ENCODE measurements at regions not wholly inside any gene's neighbourhood (a gene's known extent, or its start where the extent isn't known, plus 50 kb on each side); places are given as distances from the start of the nearest gene placed in this dataset.

DNA sequence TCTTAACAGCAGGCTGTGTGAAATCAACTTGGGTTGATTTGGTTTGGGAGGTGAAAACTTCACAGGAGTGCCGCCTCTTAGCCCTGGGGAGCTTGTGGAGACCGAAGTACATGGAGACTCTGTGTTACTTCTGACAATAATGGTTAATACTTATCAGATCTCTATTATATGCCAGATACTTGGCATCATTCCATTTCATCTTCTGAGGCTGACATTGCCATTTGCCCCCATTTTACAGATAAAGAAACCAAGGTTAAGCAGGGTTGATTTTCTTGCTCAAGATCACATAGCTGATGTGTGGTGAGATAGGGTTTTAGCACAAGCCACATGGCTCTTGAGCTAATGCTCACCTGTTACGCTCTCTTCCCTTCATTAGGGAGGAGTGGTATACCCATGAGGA is 150.6 kb upstream of the FAM13C start:
- no peak for DNase-seq (ENCODE audit: low read depth in 2 of 2)
- TF ChIP-seq, protein P1, sequence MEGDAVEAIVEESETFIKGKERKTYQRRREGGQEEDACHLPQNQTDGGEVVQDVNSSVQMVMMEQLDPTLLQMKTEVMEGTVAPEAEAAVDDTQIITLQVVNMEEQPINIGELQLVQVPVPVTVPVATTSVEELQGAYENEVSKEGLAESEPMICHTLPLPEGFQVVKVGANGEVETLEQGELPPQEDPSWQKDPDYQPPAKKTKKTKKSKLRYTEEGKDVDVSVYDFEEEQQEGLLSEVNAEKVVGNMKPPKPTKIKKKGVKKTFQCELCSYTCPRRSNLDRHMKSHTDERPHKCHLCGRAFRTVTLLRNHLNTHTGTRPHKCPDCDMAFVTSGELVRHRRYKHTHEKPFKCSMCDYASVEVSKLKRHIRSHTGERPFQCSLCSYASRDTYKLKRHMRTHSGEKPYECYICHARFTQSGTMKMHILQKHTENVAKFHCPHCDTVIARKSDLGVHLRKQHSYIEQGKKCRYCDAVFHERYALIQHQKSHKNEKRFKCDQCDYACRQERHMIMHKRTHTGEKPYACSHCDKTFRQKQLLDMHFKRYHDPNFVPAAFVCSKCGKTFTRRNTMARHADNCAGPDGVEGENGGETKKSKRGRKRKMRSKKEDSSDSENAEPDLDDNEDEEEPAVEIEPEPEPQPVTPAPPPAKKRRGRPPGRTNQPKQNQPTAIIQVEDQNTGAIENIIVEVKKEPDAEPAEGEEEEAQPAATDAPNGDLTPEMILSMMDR (IDR thresholded peaks at IDR 0.05; ENCODE audit: low read depth, low read length): no peak

DNA sequence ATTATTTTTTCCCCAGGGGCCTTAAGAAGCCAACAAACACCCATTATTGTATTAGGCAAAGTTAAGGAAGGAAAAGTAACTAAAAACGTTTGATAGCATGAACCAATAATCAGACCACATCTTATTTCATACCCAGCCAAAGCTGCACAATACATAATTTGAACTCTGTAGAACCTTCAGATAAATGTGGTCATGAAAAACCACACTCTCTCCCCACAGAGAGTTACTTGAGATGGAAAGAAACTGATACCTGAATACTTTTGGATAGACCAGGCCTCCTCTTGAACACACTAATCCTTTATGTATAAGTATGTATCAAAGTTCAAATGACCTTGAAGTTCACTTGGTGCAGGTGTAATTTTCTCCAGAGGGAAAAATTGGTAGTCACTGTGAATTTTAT is 146.6 kb upstream of the FAM13C start:
- TF ChIP-seq, protein P1 (IDR thresholded peaks at IDR 0.05; ENCODE audit: low read depth, low read length): no peak
- no peak overlapping the region for H3K4me3 ChIP-seq (replicated peaks in 1 of 2; ENCODE audit: low read depth in 2 of 2, low read length in 2 of 2)
- no peak for DNase-seq (ENCODE audit: low read depth in 2 of 2)

More for the DNA sequence above, 150.6 kb upstream of the FAM13C start:
- H3K4me3 ChIP-seq (replicated peaks in 1 of 2; ENCODE audit: low read depth in 2 of 2, low read length in 2 of 2): no peak overlapping the region

DNA sequence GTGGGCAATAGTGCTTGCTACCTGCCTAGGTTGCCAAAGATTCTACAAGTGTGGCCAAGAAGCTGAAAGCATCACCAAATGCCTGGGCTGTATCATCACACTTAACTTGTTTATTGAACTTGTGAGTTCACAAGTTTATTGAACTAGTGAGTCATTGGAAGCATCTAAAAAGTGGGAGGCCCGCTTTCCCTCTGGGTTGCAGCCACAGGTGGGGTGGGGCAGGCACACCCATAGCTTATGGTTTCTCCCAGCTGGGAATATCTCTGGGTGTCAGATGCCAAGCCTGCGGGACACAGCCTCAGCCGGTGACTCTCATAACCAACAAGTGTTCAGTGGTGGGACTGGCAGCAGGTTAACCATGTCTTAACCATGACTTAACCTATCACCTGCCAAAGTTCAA is 145.9 kb upstream of the FAM13C start:
- TF ChIP-seq, protein P1 (IDR thresholded peaks at IDR 0.05; ENCODE audit: low read depth, low read length): no peak
- DNase-seq (ENCODE audit: low read depth in 2 of 2): no peak
- H3K4me3 ChIP-seq (replicated peaks in 1 of 2; ENCODE audit: low read depth in 2 of 2, low read length in 2 of 2): no peak overlapping the region

DNA sequence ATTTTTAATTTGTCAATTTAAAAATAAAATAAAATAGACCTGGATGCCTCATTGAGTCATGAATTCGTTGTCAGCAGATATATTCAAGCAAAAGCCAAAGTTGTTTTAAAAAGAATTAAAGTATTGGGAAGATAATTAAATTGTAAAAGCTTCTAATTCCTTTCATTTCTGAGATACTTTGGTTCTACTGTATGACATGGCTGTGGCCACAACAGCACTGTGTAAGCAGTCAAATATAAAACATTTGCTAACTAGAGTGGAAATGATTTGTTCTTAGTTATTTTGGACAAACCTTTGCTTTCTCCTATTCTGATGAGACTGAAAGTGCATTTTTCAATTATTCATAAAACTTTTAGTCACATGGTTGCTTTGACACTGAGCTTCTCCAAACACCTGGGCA is 143.6 kb upstream of the FAM13C start:
- no peak overlapping the region for H3K4me3 ChIP-seq (replicated peaks in 1 of 2; ENCODE audit: low read depth in 2 of 2, low read length in 2 of 2)
- DNase-seq (ENCODE audit: low read depth in 2 of 2): no peak
- TF ChIP-seq, protein P1 (IDR thresholded peaks at IDR 0.05; ENCODE audit: low read depth, low read length): no peak

DNA sequence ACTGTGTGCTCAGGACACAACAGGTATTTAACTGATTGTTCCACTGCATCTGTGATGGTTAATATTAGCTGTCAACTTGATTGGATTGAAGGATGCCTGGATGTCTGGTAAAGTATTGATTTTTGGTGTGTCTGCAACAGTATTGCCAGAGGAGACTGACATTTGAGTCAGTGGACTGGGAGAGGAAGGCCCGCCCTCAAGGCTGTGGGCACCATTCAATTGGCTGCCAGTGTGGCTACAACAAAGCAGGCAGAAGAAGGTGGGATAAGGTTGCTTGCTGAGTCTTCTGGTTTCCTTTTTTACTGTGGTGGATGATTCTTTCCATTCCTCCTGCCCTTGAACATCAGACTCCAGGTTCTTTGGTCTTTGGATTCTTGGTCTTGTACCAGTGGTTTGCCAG is 137.1 kb upstream of the FAM13C start:
- TF ChIP-seq, protein P1 (IDR thresholded peaks at IDR 0.05; ENCODE audit: low read depth, low read length): no peak
- no peak overlapping the region for H3K4me3 ChIP-seq (replicated peaks in 1 of 2; ENCODE audit: low read depth in 2 of 2, low read length in 2 of 2)
- no peak for DNase-seq (ENCODE audit: low read depth in 2 of 2)

DNA sequence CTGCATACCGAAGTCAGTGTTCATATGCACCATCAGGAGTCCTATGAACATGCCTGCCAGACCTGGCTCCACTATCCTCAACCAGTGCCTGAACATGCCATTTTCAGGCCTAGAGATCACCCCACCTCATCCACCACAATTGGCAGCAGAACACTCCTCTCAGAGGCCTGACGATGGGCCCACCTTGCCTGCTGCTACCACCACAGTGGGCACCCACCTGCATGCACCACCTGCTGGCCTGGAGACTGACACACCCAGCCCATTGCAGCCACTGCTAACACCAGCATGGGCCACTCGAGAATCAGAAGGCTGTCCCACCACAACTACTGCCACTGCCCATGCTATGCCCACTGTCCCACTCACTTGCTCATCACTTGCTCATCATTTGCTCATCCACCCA is 130.7 kb upstream of the FAM13C start:
- H3K4me3 ChIP-seq (replicated peaks in 1 of 2; ENCODE audit: low read depth in 2 of 2, low read length in 2 of 2): no peak overlapping the region
- no peak for DNase-seq (ENCODE audit: low read depth in 2 of 2)
- TF ChIP-seq, protein P1 (IDR thresholded peaks at IDR 0.05; ENCODE audit: low read depth, low read length): no peak

DNA sequence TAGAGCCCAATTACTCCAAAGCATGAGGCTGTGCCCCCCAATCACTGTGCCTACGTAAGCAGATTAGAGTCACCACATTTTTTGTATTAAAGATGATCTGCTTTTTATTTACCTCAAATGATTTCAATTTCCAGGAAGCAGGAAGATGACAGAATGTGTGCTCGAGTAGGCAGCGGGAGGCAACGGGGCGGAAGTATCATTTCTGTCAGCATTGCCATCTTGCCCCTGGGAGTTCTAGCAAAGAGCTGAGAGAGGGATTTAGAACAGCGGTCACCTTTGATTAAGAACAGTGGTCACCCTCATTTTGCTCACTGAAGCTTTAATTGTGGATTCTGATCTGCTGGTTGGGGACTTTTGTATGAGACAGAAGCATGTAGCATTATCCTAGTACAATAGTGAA is 117.1 kb upstream of the FAM13C start:
- TF ChIP-seq, protein P1 (IDR thresholded peaks at IDR 0.05; ENCODE audit: low read depth, low read length): no peak
- no peak overlapping the region for H3K4me3 ChIP-seq (replicated peaks in 1 of 2; ENCODE audit: low read depth in 2 of 2, low read length in 2 of 2)
- no peak for DNase-seq (ENCODE audit: low read depth in 2 of 2)
